Tibial nerve (tissue), 1 donor: ENCODE measurements at regions not wholly inside any gene's neighbourhood (a gene's known extent, or its start where the extent isn't known, plus 50 kb on each side); places are given as distances from the start of the nearest gene placed in this dataset. TPM values are rescaled to one million over a fixed set of nuclear protein-coding genes. Genes with fewer than 3 reads are reported as not detected.

Source experiments
- small RNA-seq: library from RNA; depleted of rRNA; stranded (forward); fragments of <200 nt; gene quantifications from one replicate; pipeline ENCODE3, GENCODE V24; 2016

Small RNAs in the stretch of these regions (small RNA-seq; reads per million reads assigned to genes)
- not detected for gene RNU6-617P
